ENCODE measurements at regions not wholly inside any gene's neighbourhood (a gene's known extent, or its start where the extent isn't known, plus 50 kb on each side); places are given as distances from the start of the nearest gene placed in this dataset.
"Not testable (repeated sequence)": the region's sequence is repeated elsewhere in the genome, so short reads cannot be mapped to it uniquely, and the experiment has no call there.

- Mint-ChIP-seq H3K36me3 (no peaks in the 10 kb centered on the region), H3K4me3 (no peak overlapping the region), H3K27me3 (no peaks in the 10 kb centered on the region), H3K4me1 (no peaks in the 10 kb centered on the region), H3K9me3 (no peaks in the 10 kb centered on the region), H3K27ac (no peak overlapping the region)
Measured at GRCh38 chr6:16018626-16019025, 110.3 kb upstream of the MYLIP start.

DNA sequence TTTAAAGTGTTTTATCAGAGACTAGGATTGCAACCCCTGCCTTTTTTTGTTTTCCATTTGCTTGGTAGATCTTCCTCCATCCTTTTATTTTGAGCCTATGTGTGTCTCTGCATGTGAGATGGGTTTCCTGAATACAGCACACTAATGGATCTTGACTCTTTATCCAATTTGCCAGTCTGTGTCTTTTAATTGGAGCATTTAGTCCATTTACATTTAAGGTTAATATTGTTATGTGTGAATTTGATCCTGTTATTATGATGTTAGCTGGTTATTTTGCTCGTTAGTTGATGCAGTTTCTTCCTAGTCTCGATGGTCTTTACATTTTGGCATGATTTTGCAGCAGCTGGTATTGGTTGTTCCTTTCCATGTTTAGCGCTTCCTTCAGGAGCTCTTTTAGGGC is 114.6 kb upstream of the MYLIP start:
- not testable (repeated sequence) for H3K9me3 Mint-ChIP-seq, H3K4me3 Mint-ChIP-seq, H3K36me3 Mint-ChIP-seq, H3K27me3 Mint-ChIP-seq, H3K4me1 Mint-ChIP-seq, H3K27ac Mint-ChIP-seq

- Mint-ChIP-seq H3K4me1 (no peaks in the 10 kb centered on the region), H3K4me3 (no peak overlapping the region), H3K36me3 (no peaks in the 10 kb centered on the region), H3K27ac (no peak overlapping the region), H3K27me3 (peaks cover 2% of the 10 kb centered on the region), H3K9me3 (no peaks in the 10 kb centered on the region)
Measured at GRCh38 chr6:16007146-16007545, 121.7 kb upstream of the MYLIP start.

DNA sequence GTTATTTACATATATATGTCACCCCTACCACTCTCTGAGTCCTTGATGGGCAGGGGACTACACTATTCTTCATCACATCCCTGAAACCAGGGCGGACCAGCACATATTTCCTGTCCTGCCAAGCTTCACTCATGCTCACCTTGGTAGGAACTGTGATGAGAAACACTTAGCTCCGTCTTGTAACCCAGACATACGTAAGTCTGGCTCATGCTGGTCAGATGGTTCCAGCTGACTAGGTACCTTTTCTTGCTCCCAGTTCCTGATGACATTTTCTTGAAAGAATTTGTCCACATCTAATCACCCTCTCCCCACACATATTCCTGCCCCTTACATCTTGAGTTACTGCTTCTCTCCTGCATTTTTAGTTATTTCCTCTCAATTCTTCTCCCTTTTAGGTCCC is 122.2 kb upstream of the MYLIP start:
- Mint-ChIP-seq H3K27ac (no peak overlapping the region), H3K27me3 (peaks cover 2% of the 10 kb centered on the region), H3K36me3 (no peaks in the 10 kb centered on the region), H3K9me3 (no peaks in the 10 kb centered on the region), H3K4me1 (no peaks in the 10 kb centered on the region), H3K4me3 (no peak overlapping the region)

GRCh38 chr6:16004934-16005679 is 123.8 kb upstream of the MYLIP start:
- no peaks in the 10 kb centered on the region for H3K9me3 Mint-ChIP-seq
- H3K4me1 Mint-ChIP-seq, result no peaks in the 10 kb centered on the region
- H3K36me3 Mint-ChIP-seq, result no peaks in the 10 kb centered on the region
- no peak overlapping the region for H3K27ac Mint-ChIP-seq
- peaks cover 2% of the 10 kb centered on the region for H3K27me3 Mint-ChIP-seq
- no peak overlapping the region for H3K4me3 Mint-ChIP-seq

DNA sequence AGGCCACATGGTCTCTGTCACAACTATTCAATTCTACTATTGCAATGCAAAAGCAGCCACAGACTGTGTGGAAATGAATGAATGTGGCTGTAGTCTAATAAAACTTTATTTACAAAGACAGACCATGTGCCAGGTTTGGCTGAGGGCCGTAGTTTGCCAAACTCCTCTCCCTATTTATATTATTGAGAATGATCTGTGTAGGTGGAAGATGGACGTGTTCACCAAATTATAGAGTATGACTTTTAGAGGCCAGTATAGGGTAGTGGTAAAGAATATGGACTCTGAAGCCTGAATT is 125.7 kb upstream of the MYLIP start:
- H3K27ac Mint-ChIP-seq, result no peak overlapping the region
- H3K9me3 Mint-ChIP-seq, result no peaks in the 10 kb centered on the region
- H3K4me3 Mint-ChIP-seq, result no peak overlapping the region
- H3K27me3 Mint-ChIP-seq, result peaks cover 2% of the 10 kb centered on the region
- no peaks in the 10 kb centered on the region for H3K4me1 Mint-ChIP-seq
- no peaks in the 10 kb centered on the region for H3K36me3 Mint-ChIP-seq

DNA sequence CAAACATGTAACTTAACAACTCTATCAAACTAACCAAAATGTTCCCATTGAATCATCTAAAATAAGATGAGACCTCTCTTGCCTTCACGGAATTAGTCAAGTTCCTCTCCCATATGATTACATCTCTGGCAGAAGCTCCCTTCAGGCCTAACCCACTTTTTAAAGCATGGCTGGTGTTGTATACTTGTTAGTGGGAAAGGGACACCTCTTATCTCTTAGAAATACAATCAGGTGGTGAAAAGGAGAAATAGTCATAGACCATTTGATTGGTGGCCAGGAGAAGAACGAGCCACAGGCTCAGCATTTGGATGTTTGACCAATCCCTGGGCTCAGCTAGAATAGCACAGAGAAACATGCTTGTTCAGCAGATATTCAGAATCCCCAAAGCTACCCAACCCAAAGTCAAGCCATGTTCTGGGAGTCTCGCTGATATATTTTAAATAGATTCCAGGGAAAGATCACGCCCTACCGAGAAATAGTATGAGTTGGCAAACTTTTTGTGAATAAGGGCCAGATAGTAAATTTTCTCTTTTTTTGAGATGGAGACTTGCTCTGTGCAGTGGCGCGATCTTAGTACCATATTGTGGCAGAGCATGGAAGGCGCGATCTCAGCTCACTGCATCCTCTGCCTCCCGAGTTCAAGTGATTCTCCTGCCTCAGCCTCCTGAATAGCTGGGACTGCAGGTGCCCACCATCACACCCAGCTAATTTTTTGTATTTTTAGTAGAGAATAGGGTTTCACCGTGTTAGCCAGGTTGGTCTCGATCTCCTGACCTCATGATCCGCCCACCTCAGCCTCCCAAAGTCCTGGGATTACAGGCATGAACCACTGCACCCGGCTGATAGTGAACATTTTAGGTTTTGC is 126.3 kb upstream of the MYLIP start:
- H3K4me1 Mint-ChIP-seq, result no peaks in the 10 kb centered on the region
- H3K9me3 Mint-ChIP-seq, result no peaks in the 10 kb centered on the region
- peaks cover 2% of the 10 kb centered on the region for H3K27me3 Mint-ChIP-seq
- H3K4me3 Mint-ChIP-seq, result no peak overlapping the region
- no peak overlapping the region for H3K27ac Mint-ChIP-seq
- H3K36me3 Mint-ChIP-seq, result no peaks in the 10 kb centered on the region

DNA sequence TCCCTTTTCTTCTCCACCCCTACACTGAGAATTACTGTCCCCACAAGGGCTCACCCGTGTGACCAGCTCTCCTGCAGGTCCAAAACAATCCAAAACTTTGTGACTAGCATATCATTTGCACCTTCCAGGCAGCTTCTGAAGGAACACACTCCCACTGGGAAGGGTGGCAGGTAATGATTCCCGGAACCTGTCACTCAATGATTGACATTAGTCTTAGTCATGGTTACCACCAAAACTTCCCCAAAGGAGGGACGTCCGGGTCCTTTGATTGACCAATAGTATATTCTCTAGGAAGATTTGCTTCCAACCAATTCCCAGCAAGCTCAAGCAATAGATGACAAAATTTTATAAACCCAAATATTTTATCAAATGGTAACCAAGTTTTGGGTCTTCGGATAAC is 127.7 kb upstream of the MYLIP start:
- no peaks in the 10 kb centered on the region for H3K4me1 Mint-ChIP-seq

DNA sequence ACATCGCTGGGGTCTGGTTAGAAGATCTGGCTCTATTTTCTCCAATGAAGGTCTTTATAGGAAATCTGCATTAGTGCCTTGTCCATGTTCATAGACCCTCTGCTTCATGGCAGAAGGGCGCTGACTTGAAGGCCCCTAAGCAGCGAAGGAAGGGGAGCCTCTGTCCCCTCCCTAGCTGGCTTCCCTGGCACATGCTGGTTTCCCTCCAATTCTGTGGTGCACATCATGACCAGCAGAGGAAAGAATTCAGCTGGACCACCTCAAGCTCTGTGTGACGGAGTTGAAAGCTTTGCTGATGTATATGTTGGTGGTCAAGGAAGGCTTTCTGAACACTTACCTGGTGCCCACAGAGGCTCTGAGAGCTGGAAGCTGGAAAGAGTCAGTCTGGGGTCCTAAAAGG is 129.7 kb upstream of the MYLIP start:
- Mint-ChIP-seq H3K4me1 (peaks cover 3% of the 10 kb centered on the region), H3K4me3 (no peak overlapping the region), H3K27ac (no peak overlapping the region), H3K9me3 (no peaks in the 10 kb centered on the region), H3K27me3 (peaks cover 2% of the 10 kb centered on the region), H3K36me3 (no peaks in the 10 kb centered on the region)

More for the DNA sequence above, 127.7 kb upstream of the MYLIP start:
- Mint-ChIP-seq H3K4me3 (no peak overlapping the region), H3K27ac (no peak overlapping the region), H3K36me3 (no peaks in the 10 kb centered on the region), H3K27me3 (peaks cover 4% of the 10 kb centered on the region), H3K9me3 (no peaks in the 10 kb centered on the region)

- no peak overlapping the region for H3K4me3 Mint-ChIP-seq
- H3K4me1 Mint-ChIP-seq, result peaks cover 3% of the 10 kb centered on the region
- H3K27me3 Mint-ChIP-seq, result peaks cover 2% of the 10 kb centered on the region
- no peaks in the 10 kb centered on the region for H3K9me3 Mint-ChIP-seq
- no peak overlapping the region for H3K27ac Mint-ChIP-seq
- H3K36me3 Mint-ChIP-seq, result no peaks in the 10 kb centered on the region
Measured at GRCh38 chr6:15997586-15998388, 131.1 kb upstream of the MYLIP start.

DNA sequence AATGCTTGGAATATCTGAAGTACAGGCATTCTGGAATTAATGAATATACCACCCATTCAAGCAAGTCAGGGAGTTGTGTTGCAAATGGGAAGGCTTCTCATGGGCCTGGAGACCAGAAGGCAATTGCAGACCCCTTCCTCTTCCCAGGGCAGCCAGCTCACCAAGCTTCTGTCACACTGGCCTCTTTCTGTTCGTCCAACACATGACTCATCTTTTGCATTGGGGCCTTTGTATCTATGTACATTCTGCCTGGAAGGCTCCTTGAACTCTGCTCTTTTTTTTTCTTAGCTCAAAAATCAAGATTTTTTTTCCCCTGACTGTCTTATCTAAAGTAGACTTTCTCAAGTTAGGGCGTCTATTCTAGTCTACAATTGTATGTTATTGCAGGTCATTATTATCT is 132.9 kb upstream of the MYLIP start:
- H3K4me3 Mint-ChIP-seq, result no peak overlapping the region
- no peaks in the 10 kb centered on the region for H3K9me3 Mint-ChIP-seq
- H3K27ac Mint-ChIP-seq, result no peak overlapping the region
- H3K4me1 Mint-ChIP-seq, result peaks cover 3% of the 10 kb centered on the region
- H3K36me3 Mint-ChIP-seq, result no peaks in the 10 kb centered on the region
- H3K27me3 Mint-ChIP-seq, result peaks cover 2% of the 10 kb centered on the region

DNA sequence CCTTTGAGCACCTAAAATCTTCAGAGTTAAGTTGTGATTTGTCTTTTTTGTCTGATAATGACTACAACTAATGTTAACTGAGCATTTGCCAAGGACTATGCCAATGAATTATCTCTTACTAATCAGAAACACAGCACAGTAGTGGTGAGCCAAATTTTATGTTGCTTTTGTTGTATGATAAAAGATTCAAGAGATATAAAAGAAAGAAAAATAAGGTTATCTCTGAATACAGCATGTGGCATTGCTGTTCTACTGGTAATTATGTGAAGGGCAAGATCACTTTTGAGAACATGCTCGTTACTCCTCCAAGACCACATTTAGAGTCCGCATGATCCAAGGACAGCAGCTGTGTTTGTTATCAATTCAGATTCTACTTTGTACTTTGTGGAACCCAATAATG is 133.4 kb upstream of the MYLIP start:
- H3K4me1 Mint-ChIP-seq, result peaks cover 3% of the 10 kb centered on the region
- H3K27me3 Mint-ChIP-seq, result peaks cover 2% of the 10 kb centered on the region
- H3K36me3 Mint-ChIP-seq, result no peaks in the 10 kb centered on the region
- no peak overlapping the region for H3K4me3 Mint-ChIP-seq
- H3K9me3 Mint-ChIP-seq, result no peaks in the 10 kb centered on the region
- H3K27ac Mint-ChIP-seq, result no peak overlapping the region

DNA sequence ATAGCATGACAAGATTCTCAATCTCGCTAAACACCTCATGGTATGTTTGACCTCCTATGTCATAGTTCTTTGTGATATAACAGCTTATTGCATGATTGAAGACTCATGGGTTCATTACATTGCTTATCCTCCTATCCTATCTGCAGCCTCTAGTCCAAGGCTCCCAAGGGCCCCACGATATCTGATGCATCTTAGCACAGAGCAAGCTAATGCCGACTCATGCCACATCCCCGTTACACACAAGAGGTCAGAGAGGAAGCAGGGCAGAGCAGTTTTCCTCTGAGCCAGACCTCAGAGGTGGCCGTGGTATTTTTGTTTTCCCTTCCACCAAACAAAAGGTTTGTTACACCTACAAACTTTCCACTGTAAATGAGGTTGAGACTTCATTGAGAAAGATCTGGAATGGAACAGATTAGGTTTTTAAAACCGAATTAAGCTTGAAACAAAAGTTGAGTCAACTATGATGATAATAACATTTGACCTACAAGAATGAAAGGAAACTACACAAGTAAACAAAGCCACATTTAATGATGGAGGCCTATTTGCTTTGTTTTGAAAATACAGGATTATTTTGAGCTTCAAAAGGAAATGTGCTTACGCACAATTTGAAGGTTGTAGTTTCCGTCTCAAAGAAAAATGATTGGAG is 133.9 kb upstream of the MYLIP start:
- H3K27me3 Mint-ChIP-seq, result peaks cover 2% of the 10 kb centered on the region
- H3K27ac Mint-ChIP-seq, result no peak overlapping the region
- H3K4me1 Mint-ChIP-seq, result peaks cover 3% of the 10 kb centered on the region
- H3K9me3 Mint-ChIP-seq, result no peaks in the 10 kb centered on the region
- H3K4me3 Mint-ChIP-seq, result no peak overlapping the region
- H3K36me3 Mint-ChIP-seq, result no peaks in the 10 kb centered on the region

- H3K4me3 Mint-ChIP-seq, result no peak overlapping the region
Measured at GRCh38 chr6:15993716-15994228, 135.1 kb upstream of the MYLIP start.

DNA sequence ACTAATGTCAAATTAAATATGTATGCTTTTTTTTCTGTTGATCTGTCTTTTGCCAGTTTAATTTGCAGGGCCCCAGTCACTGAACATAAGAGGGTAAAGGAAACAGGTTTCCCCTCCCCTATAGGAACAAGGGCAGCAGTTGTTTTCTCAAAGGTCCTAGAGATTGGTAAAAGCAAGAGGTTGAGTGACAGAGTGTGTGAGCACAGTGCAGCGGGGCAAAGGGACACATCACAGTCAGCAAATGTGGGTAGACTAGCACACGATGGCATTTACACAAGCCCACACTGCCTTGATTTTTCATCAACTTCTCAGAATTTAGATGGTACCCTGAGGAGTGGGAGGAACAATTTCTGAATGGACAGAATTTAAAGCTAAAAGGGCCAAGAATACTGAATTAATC is 138.7 kb upstream of the MYLIP start:
- H3K9me3 Mint-ChIP-seq, result no peaks in the 10 kb centered on the region
- H3K4me3 Mint-ChIP-seq, result no peak overlapping the region
- no peaks in the 10 kb centered on the region for H3K36me3 Mint-ChIP-seq
- H3K4me1 Mint-ChIP-seq, result peaks cover 3% of the 10 kb centered on the region
- no peak overlapping the region for H3K27ac Mint-ChIP-seq
- no peaks in the 10 kb centered on the region for H3K27me3 Mint-ChIP-seq

More at GRCh38 chr6:15993716-15994228, 135.1 kb upstream of the MYLIP start:
- no peaks in the 10 kb centered on the region for H3K9me3 Mint-ChIP-seq
- no peak overlapping the region for H3K27ac Mint-ChIP-seq
- peaks cover 2% of the 10 kb centered on the region for H3K27me3 Mint-ChIP-seq
- H3K4me1 Mint-ChIP-seq, result peaks cover 3% of the 10 kb centered on the region
- H3K36me3 Mint-ChIP-seq, result no peaks in the 10 kb centered on the region

Data from activated naive CD4-positive, alpha-beta T cell treated with anti-CD3 and anti-CD28 coated beads, Interleukin-2, amount 50 U/mL, for 24 hours (primary cell).